Duodenal mucosa (tissue), 2 donors: ENCODE measurements at regions not wholly inside any gene's neighbourhood (a gene's known extent, or its start where the extent isn't known, plus 50 kb on each side); places are given as distances from the start of the nearest gene placed in this dataset.

Experiments
- H3K27ac ChIP-seq: one replicate; pipeline ENCODE4 v1.7.0; 2013; ENCODE audit warnings: low read depth, low read length
- H3K27me3 ChIP-seq, 2 donors: one replicate each; pipeline ENCODE4 v1.7.0; 2013; ENCODE audit warnings: low read length in 2 of 2, control low read depth in 1 of 2; ENCODE audit not compliant: insufficient read depth in 2 of 2, control insufficient read depth in 1 of 2
- H3K36me3 ChIP-seq, 2 donors: one replicate each; pipeline ENCODE4 v1.7.0; 2013; ENCODE audit warnings: low read length in 2 of 2, control low read depth in 1 of 2; ENCODE audit not compliant: insufficient read depth in 2 of 2, control insufficient read depth in 1 of 2
- H3K4me1 ChIP-seq, 2 donors: one replicate each; pipeline ENCODE4 v1.7.0; 2013; ENCODE audit warnings: low read length in 2 of 2, control low read depth in 1 of 2; ENCODE audit not compliant: insufficient read depth in 2 of 2, control insufficient read depth in 1 of 2
- H3K4me3 ChIP-seq, 2 donors: one replicate each; pipeline ENCODE4 v1.7.0; 2013; ENCODE audit warnings: low read length in 2 of 2, low read depth in 1 of 2
- H3K9ac ChIP-seq, 2 donors: one replicate each; pipeline ENCODE4 v1.7.0; 2013; ENCODE audit warnings: low read length in 2 of 2, low read depth in 1 of 2
- H3K9me3 ChIP-seq, 2 donors: one replicate each; pipeline ENCODE4 v1.7.0; 2013; ENCODE audit warnings: low read length in 2 of 2, control low read depth in 1 of 2; ENCODE audit not compliant: control insufficient read depth in 1 of 2

GRCh38 chr2:128727404-128727803, 408.7 kb upstream of the HS6ST1 start:
- Histone ChIP-seq H3K27me3 (no peaks in the 10 kb centered on the region), H3K9me3 (no peaks in the 10 kb centered on the region), H3K36me3 (no peaks in the 10 kb centered on the region), H3K27ac (no peak overlapping the region), H3K4me1 (no peaks in the 10 kb centered on the region), H3K4me3 (no peak overlapping the region), H3K9ac (no peak overlapping the region)

DNA sequence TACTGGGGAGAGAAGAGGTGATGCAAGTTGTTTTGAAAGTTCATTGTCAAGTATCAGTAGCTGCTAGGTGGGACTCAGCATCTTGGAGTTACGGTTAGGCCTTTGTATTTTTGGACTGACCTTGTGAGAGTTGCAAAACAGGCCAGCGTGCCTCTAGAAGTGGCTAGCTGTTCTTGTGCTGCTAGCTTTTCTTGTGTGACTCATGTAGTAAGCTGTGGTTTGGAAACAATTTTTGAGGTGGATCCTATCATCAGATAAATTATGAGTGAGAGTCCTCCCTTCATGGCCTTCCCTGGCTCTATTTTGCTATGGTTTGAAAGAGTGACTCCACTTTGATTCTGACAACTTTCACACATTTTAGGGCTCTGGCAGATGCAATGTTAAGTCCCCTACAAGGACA, 409.2 kb upstream of the HS6ST1 start:
- Histone ChIP-seq H3K27me3 (no peaks in the 10 kb centered on the region), H3K4me3 (no peak overlapping the region), H3K27ac (no peak overlapping the region), H3K9ac (no peak overlapping the region), H3K36me3 (no peaks in the 10 kb centered on the region), H3K9me3 (no peaks in the 10 kb centered on the region), H3K4me1 (no peaks in the 10 kb centered on the region)

GRCh38 chr2:128729051-128729450, 410.4 kb upstream of the HS6ST1 start:
- Histone ChIP-seq H3K9ac (no peak overlapping the region), H3K4me1 (peaks cover 0 to 4% of the 10 kb centered on the region in 2 donors), H3K27ac (no peak overlapping the region), H3K36me3 (no peaks in the 10 kb centered on the region), H3K27me3 (no peaks in the 10 kb centered on the region), H3K9me3 (no peaks in the 10 kb centered on the region), H3K4me3 (no peak overlapping the region)

DNA sequence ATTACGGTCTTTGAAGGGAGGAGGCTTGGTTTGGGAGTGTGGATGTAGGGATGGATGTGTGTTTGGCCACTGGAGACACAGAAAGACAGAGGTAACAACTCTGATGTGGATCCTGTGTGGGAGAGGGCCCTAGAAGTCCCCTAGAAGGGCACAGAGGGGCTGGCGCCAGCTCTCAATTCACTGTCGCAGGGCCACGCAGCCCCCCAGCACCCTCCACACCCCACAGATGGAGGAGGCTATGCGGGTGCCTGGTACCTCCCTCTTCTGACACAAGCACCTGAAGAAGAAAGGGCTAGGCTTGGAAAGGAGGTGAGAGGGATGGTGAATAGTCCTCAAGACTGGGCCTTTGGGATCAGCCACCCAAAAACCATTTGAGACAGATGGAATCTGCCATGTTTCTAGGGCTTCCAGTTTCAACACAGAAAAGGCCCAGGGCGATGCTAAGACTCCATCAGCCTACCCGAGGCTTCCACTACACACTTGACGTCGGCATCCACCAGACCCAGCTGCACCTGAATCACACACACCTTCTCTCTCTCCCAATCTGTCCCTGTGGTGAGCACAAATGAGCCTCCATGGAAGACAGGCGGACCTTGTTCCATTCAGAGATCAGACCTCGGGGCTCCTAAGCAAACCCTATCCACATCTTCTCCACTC, 413.5 kb upstream of the HS6ST1 start:
- Histone ChIP-seq H3K36me3 (no peaks in the 10 kb centered on the region), H3K27ac (no peak overlapping the region), H3K9ac (no peak overlapping the region), H3K9me3 (no peaks in the 10 kb centered on the region), H3K4me1 (peaks cover 0 to 7% of the 10 kb centered on the region in 2 donors), H3K4me3 (no peak overlapping the region), H3K27me3 (no peaks in the 10 kb centered on the region)

DNA sequence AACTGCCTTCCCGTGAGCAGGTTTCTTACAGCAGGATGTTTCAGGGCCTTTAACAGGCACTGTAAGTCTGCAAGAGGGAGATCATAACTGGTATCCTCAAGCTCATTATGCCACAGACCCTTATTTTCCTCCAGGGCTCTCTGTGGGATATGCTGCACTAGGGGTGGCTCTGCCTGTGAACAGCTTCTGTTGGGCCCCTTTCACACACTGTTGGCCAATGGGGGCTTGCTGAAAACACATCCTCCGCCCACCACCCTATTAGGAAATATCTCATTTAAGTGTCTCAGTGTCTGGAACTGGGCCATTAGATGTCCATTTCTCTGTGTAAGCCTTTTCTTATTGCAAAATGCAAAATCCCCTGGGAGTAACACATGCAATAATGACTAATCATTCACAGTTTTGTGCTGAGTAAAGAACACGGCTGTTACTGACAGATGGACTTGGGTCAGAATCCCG, 414.3 kb upstream of the HS6ST1 start:
- Histone ChIP-seq H3K27me3 (no peaks in the 10 kb centered on the region), H3K27ac (no peak overlapping the region), H3K9ac (no peak overlapping the region), H3K9me3 (no peaks in the 10 kb centered on the region), H3K36me3 (no peaks in the 10 kb centered on the region), H3K4me3 (no peak overlapping the region), H3K4me1 (peaks cover 0 to 7% of the 10 kb centered on the region in 2 donors)

DNA sequence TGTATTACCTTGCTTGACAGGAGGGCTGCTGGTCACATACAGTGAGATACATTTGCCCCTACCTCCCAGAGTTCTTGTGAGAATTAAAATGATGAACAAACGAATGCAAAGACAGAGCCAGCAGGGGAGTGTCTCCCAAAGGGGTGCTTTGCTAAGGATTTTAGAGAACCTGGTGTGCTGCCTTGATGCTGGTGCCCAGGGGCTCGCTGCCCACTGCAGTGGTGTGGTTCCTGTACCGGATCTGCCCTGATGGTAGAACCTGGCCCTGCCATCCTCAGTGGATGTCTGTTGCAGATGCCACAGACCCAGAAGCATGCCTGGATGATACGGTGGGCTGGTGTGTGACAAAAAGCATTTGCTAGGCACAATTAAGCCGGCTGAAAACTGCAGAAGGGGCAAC, 414.8 kb upstream of the HS6ST1 start:
- H3K4me1 ChIP-seq, result peaks cover 0 to 7% of the 10 kb centered on the region in 2 donors
- no peak overlapping the region for H3K27ac ChIP-seq
- H3K9ac ChIP-seq, result no peak overlapping the region
- no peak overlapping the region for H3K4me3 ChIP-seq
- H3K36me3 ChIP-seq, result no peaks in the 10 kb centered on the region
- no peaks in the 10 kb centered on the region for H3K9me3 ChIP-seq
- H3K27me3 ChIP-seq, result no peaks in the 10 kb centered on the region

- Histone ChIP-seq H3K36me3 (no peaks in the 10 kb centered on the region), H3K4me1 (peaks cover 0 to 7% of the 10 kb centered on the region in 2 donors), H3K27ac (no peak overlapping the region), H3K27me3 (no peaks in the 10 kb centered on the region), H3K9ac (no peak overlapping the region), H3K9me3 (no peaks in the 10 kb centered on the region), H3K4me3 (no peak overlapping the region)
Observed at GRCh38 chr2:128734521-128735295, 416.0 kb upstream of the HS6ST1 start.

- Histone ChIP-seq H3K4me1 (peaks cover 0 to 7% of the 10 kb centered on the region in 2 donors), H3K27ac (no peak overlapping the region), H3K36me3 (no peaks in the 10 kb centered on the region), H3K27me3 (no peaks in the 10 kb centered on the region), H3K4me3 (no peak overlapping the region), H3K9me3 (no peaks in the 10 kb centered on the region), H3K9ac (no peak overlapping the region)
Observed at GRCh38 chr2:128735296-128735960, 416.8 kb upstream of the HS6ST1 start.

DNA sequence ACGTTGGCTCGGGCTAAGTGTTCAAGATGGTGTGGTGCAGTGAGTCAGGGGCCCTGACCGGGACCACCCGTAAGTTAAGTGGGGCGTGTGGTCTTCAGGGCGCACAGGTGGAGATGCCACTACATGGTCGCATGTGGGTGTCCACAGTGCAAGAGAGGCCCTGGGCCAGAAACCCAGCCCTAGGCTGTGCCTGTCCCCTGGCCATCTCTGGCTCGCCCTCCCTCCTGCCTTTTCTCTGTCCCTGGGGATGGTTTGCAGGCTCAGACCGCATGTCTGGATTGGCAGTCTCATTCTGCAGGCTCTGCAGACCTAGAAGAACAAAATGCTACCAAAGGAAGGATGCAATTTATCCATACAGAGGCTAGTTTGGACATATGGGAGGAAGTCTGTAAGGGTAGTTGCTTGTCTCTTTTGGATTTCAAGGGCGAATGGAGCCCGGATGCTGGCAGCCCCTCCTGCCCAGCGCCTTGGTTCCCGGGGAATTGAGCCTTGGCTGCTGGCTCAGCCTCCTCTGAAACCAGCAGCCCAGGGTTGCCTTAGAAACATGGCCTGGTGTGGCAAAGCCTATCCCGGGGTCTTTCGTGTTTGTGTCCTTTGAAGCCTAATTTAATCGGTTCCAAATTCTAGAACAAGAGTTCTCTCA, 417.5 kb upstream of the HS6ST1 start:
- Histone ChIP-seq H3K9ac (no peak overlapping the region), H3K36me3 (no peaks in the 10 kb centered on the region), H3K4me1 (peaks cover 0 to 7% of the 10 kb centered on the region in 2 donors), H3K27me3 (no peaks in the 10 kb centered on the region), H3K27ac (no peak overlapping the region), H3K9me3 (no peaks in the 10 kb centered on the region), H3K4me3 (no peak overlapping the region)
